Nucleus accumbens (tissue), 56 donors: ENCODE measurements at regions not wholly inside any gene's neighbourhood (a gene's known extent, or its start where the extent isn't known, plus 50 kb on each side); places are given as distances from the start of the nearest gene placed in this dataset.
"Not testable (repeated sequence)": the region's sequence is repeated elsewhere in the genome, so short reads cannot be mapped to it uniquely, and the experiment has no call there.

ENCODE experiments used
- DNase-seq, 56 donors: peaks; one replicate each; lab custom pipeline; 2025; lab: John Stamatoyannopoulos, UW

DNA sequence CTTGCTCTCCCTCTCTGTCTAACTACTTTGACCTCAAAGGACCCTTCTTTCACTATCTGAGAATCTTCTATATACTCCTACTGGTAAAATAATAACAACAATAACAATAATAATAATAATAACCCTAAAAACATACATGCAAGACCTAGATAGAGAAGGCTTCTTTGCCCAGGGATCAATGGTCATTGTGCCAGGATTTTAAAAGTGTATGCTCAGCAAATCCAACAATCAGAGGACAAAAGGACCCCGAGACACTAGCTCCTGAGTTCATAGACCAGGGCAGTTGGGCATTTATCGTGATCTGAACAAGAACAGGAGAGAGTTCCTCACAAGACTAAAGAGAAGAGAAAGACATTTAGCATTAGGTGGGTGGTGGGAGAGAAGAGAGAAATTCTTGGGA, 358.5 kb downstream of the DAD1 start:
- no peak for DNase-seq

DNA sequence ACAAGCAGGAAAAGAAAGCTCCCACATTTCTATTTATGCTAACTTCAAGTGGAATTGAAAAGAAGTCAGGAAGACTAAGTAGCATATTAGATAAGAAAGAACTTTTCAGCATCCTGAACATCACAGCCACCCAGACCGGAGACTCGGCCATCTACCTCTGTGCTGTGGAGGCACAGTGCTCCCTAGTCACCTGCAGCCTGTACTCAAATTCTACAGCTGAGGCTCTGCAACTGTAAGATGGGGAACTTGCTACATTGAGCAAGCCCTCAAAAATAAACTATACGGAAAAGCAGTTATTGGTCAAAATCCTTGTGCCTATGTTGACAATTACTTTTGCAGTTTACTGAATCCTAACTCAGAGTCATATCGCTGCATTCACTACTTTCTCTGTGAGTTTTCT, 361.9 kb downstream of the DAD1 start:
- DNase-seq: no peak

DNA sequence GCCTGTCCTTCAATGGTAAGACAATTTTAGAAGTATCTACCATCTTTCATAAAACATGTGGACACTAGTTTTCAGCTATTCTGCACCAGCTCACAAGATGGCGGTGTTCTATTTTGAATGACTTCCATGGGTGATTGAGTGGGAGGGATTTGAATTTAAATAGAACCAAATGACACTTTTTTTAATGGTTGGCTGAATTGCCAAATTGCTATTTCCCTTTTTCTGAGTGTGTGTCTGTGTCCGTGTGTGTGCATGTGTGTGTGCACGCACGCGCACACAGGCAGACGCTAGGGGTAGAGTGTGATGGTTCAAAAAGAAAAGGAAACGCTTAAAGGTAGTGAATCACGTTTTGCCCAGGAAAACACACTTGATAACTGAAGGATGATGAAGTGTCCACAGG, 362.6 kb downstream of the DAD1 start:
- no peak for DNase-seq

DNA sequence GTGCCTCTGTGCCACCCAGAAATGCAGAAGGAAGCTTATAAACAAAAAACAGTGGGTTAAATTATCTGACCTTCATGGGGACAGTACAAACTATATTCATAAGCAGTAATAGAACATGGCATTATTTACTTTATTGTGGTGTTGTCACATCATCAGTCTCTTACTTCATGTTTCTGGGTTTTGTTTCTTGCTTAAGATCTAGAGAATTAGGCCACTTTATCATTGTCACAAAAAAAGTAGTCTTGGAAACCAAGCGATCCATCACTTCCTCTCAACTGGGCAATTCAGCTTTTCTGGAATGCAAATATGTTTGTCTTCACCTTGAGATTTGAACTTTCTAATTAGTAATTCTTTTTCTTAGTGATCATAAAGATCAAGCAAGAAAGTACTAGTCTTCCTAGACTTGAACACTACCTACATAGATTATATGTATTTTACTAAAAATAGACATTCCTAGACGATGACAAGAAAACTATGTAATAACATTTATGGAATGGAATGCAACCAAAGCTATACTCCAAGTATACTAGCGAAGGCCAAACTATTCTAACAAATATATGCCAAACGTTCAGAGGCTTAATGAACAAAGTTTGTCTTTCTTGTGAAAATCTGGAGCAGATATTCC, 363.4 kb downstream of the DAD1 start:
- no peak for DNase-seq

DNA sequence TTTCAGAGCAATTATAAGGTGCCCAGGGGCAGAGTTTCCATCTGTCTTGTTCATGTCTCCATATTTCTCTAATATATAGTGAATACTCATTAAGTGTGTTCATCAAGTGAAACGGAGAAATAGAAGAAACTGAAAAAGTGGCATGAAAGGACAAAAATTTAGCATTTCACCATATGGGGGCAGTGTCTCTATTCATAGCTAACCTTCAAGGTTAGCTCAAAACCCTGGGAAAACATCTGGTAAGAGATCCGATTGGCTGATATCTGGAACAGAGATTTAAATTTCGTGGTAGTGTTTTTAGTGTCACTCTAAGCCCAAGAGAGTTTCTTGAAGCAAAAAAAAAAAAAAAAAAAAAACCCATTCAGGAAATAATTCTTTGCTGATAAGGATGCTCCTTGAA, 367.5 kb downstream of the DAD1 start:
- no peak for DNase-seq

DNA sequence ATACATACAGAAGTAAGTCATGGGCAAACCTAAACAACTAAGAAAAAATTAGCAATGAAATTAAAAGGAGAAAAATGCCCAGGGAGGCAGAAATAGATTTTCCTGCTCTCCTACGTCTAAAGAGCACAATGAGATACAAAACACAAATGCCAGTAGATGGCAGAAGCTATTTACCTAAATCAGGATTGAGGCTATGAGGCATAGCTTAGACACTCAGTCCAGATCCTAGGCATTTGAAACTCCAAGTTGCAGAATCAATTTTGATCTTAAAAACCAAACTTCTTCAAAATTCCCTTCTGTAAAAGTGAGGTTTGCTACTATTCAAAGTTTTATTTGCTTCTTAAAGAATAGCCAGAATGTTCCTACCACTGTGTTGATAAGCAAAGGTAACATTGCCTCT, 368.6 kb downstream of the DAD1 start:
- no peak for DNase-seq

DNA sequence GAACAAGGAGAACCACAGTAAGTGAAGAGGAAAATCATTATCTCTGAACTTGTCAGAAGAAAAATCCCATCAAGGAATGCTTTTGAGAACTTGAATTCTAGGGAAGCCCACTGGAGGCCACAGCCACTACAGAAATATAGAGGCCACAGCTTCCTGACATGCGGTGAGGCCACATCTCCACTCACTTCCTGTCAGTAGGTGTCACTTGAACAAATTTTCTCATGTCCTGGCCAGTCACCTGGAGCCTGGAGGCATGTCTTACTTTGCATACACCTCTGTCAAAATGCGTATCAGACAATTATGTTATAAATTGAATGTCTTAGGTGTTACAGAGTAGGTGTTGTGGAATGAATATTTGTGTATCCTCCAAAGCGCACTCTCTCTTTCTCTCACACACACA, 370.3 kb downstream of the DAD1 start:
- DNase-seq: no peak

DNA sequence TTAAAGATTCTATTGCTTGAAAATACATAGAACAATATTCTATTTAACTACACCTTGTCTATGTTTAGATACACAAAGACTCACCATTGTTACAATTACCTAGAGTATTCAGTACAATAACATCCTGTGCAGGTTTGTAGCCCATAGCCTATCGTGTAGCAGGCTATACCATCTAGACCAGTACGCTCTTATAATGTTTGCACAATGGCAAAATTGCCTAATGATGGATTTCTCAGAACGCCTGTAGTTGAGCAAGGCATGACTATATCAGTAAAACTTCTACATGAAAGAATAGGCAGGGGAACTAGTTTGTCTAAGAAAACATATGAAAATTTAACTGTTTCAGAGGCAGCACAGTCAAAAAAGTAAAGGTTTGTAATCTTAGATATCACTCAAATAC, 375.9 kb downstream of the DAD1 start:
- no peak for DNase-seq

DNA sequence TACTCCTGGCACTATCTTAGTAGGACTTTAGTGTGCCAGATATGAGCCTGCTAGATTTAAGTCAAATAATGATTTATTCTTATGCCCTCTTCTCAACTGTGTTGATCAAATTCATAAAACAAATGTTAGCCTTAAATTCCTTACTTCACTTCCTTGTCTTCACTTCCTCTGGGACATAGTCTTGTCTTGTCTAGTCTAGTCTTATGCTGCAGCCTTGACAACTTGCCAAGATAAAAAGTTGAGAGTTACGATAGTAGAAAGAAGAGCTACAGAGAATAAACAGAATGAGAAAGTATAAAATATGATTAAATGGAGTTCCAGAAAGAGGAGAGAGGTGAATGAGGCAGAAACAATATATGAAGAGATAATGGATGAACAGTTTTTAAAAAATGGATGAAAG, 378.1 kb downstream of the DAD1 start:
- no peak for DNase-seq

DNA sequence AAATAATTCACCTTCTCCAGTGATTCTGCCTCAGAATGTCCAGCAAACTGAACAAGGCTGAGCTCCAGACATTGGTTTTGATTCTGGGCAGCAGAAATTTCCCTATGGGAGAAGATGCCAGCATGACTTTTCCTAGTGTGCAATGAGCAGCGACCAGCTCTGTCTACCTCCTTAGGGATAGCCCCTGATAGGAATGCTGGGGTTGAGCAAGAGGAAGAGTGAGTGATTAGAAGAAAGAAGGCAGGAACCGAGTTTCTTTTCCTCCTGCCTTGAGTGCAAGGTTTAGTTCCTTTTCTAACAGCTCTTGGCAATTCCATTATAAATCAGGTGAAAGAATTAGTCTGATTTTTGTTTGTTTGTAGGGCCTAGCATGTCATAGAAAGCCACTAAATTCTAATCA, 379.0 kb downstream of the DAD1 start:
- no peak for DNase-seq

DNA sequence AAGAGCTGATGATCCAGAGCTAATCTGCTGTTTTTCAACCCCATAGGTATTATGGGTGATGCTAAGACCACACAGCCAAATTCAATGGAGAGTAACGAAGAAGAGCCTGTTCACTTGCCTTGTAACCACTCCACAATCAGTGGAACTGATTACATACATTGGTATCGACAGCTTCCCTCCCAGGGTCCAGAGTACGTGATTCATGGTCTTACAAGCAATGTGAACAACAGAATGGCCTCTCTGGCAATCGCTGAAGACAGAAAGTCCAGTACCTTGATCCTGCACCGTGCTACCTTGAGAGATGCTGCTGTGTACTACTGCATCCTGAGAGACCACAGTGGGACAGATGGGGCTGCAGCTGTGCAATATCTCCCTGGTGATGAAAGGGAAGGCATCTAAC, 386.0 kb downstream of the DAD1 start:
- no peak for DNase-seq

DNA sequence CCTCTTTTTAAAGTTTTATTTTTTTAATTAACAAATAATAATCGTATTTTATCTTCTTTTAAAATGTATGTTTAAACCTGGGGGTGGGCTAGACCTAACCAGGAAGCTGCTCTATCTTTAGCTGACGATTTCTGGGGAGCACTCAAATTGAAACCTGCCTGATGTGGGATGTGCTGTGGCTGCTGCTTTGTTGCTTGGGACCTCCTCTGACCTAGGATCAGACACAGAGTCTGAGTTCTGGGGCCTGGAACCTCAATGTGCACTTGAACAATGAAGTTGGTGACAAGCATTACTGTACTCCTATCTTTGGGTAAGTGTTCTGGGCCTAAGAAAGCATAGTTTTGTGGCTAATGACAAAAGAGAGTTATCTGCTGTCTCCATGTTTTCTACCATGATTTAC, 386.7 kb downstream of the DAD1 start:
- no peak for DNase-seq

DNA sequence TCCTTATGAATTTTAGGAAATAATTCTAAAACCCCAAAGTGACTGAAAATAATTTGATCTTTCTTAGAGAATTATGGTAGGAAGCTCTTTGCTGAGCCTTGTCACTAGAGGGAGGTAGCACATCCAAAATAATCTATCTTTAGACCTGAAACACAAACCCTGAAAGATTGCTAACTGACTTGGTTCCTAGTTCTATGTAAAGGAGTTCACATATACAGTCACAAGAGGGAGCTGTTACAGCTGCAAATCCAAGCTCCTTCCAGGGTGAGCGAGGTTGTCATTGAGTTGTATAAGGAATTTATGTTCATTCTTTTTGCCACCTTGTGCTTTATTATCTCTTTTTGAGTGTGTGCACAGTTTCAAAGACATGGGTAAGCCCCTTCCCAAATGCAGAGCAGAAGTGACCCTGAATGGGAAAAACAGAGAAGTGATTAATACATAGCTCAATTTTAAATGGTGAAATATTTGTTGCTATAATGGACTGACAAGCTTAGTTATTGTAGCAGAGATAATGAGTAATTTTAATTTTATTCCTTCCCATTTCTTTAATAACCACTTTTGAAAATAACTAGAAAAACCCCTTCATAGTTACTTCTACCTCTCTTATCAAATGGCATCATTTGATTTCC, 387.9 kb downstream of the DAD1 start:
- DNase-seq: peak in 4 of 56 donors; percentile 3 to 15 (median 10)

DNA sequence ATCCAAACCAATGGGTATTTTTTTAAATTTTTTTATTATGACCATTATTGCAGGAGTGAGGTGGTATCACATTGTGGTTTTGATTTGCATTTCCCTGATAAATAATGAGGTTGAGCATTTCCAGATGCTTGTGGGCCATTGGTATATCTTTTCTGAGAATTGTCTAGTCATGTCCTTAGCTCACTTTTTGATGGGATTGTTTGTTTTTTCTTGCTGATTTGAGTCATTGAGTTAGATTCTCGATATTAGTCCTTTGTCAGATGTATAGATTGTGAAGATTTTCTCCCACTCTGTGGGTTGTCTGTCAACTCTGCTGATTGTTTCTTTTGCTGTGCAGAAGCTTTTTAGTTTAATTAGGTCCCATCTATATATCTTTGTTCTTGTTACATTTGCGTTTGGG, 388.9 kb downstream of the DAD1 start:
- DNase-seq: not testable (repeated sequence)

DNA sequence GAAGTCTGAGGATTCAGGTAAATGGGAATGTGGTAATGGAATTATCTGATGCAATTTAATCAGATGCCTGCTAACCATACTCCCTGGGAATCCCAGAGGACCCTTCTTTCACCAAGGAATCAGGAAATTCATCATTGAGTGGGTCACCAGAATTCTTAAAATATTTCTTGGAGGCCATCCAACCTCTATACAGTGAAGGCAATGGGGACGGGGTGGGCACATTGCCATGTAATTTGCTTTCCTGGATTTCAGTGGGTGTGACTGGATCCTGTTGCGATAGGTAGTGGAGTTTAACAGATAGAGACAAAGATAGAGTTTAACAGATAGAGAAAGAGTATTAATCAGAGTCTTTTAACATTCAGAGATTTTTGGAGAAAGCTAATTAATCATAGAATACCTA, 394.4 kb downstream of the DAD1 start:
- no peak for DNase-seq

DNA sequence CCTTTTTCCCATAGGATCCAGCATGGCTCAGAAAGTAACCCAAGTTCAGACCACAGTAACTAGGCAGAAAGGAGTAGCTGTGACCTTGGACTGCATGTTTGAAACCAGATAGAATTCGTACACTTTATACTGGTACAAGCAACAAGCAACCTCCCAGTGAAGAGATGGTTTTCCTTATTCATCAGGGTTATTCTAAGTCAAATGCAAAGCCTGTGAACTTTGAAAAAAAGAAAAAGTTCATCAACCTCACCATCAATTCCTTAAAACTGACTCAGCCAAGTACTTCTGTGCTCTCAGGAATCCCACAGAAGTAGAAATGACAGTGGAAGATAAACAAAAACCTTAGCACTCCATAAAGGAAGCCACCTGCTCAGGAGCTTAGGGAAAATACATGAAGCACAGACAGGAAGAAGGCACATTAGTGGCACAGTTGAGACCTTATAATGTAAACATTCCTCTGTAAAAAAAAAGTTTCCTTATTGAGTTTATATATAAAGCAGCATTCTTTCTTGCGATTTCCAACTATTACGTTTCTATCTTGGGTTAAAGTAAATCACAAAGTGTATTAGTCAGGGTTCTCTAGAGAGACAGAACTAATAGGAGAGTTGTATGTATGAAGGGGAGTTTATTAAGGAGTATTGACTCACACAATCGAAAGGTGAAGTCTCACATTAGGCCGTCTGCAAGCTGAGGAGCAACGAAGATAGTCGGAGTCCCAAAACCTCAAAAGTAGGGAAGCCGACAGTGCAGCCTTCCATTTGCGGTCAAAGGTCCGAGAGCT, 398.4 kb downstream of the DAD1 start:
- no peak for DNase-seq

DNA sequence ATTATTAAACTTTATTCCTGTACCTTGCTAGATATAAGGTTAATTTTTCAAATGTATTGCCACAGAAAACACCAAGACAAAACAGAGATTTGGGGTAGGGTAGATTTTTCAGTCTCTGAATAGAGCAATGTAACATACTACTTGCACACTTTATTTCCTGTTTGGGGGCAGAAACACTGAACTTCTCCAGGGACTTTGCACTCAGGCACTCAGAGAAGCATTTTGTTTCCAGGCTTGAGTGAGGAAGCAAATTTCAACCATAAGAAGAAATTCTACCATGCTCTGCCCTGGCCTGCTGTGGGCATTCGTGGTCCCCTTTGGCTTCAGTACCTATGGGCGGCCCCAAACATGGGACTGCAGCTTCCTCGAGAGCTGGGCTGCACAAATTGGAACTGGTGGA, 399.1 kb downstream of the DAD1 start:
- no peak for DNase-seq

DNA sequence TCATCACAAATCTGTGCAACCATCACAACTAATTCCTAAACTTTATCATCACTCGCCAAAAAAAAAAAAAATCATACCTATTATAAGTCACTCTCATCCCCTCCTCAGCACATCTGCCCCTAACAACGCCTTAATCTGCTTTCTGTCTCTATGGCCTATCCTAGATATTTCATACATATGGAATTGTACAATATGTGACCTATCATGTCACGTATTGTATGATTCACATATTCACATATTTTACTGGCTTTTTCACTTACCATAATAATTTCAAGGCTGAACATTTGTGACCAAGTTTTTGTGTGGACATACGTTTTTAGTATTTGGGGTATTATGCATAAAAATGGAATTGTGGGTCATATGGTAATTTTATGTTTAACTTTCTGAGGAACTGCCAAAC, 400.7 kb downstream of the DAD1 start:
- no peak for DNase-seq

DNA sequence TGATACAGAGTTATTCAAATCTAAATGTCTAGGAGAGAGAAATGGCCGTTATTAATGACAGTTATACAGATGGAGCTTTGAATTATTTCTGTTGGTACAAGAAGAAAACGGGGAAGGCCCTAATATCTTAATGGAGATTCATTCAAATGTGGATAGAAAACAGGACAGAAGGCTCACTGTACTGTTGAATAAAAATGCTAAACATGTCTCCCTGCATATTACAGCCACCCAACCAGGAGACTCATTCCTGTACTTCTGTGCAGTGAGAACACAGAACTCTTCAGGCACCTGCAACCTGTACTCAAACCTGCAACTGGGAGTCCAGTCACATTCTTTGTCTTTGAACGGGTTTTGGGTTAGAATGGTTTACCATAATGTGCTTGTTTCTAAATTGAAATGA, 403.2 kb downstream of the DAD1 start:
- no peak for DNase-seq

DNA sequence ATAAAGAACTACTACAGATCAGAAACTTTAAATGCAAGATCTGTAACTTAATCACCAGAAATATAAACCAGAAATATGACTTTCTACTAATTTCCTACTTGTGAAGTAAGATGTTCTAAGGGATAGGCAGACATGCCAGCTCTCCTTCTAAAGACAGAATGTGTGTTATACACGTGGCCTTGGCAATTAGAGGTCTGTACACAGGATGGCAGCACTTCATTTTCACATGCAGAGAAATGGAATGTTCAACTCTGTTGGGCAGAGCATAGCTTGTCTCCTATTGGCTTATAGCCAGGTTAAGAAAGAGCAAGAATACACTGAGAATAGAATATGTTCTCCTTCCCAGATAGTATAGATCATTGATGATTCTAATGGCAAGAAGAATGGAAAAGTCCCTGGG, 403.8 kb downstream of the DAD1 start:
- no peak for DNase-seq

DNA sequence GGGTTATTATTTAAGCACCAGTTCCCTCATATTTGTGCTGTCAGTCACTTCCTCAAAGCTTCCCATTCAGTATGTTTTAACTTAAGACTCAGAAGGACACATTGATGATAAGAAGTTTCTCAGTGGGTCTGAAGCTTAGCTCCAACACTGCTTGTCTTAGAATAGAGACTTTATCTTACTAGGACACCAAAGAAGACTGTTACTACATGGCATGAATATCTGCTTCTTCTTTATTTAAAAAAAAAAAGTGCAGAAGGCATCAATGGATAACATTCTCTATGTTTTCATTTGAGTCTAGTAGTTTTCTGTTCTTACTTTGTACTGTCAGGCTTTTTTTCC, 404.2 kb downstream of the DAD1 start:
- no peak for DNase-seq

DNA sequence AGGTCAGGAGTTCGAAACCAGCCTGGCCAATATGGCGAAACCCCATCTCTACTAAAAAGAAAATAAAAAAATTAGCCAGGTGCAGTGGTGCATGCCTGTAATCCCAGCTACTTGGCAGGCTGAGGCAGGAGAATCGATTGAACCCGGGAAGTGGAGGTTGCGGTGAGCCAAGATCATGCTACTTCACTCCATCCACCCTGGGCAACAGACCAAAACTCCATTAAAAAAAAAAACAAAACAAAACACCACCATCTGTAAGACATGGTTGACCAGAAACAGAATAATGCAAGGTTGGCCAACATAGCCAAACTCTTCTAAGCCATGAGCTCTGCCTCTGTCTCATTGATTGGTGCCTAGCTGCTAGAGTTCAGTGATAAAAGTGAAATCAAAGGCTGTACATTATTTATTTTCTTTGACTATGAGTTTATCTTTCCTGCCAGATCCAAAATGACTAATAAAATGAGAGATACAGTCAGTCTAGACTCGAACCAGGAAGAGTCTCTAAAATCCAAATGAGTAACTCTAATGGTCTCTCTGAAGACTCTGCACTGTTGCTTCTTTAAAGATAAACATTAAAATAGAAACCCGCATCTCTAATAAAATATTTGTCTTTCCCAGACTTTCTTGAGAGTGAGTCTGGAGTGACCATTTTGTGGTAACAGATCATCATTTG, 404.7 kb downstream of the DAD1 start:
- no peak for DNase-seq
